ENCODE measurements at regions not wholly inside any gene's neighbourhood (a gene's known extent, or its start where the extent isn't known, plus 50 kb on each side); places are given as distances from the start of the nearest gene placed in this dataset.

GRCh38 chr18:1983746-1984515, 587.4 kb downstream of the METTL4 start:
- no peak for DNase-seq

DNA sequence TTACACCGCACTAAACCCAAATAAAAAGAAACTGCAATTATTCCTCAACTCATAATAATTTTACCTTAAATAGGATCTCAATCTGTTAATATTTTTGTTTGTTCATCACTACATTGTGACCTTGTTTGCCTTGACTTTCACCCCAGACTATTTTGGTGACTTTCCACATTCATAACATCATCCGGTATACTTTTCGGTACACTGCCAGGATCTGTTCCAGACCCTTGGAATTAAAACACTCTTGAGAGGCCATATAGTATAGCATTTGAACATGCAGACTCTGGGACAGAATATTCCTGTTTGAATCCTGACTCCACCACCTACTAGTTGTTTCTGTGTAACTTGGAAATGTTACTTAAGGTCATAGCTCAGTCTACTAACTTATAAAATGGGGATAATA, 577.4 kb downstream of the METTL4 start:
- DNase-seq, result no peak

- DNase-seq, result no peak
Observed at GRCh38 chr18:1994471-1994870, 576.8 kb downstream of the METTL4 start.

GRCh38 chr18:1995041-1995612, 576.2 kb downstream of the METTL4 start:
- no peak for DNase-seq

DNA sequence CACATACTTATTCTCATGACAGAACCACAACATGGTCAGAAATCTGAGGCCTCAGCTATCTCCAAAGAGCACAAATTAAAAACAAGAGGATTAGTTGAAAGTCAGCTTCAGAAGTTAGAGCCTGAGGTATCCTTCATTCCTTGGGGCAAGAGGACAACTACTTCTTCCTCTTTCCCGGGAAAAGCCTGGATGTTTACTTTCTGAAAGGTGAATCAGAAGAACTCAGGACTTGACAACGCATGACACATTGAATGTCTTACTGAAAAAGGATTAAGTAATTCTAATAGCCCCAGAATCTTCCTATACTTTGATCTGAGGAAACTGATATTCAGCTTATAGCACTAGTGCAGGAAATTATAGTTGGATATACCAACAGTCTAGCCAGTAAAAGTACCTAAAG, 573.2 kb downstream of the METTL4 start:
- no peak for DNase-seq

DNA sequence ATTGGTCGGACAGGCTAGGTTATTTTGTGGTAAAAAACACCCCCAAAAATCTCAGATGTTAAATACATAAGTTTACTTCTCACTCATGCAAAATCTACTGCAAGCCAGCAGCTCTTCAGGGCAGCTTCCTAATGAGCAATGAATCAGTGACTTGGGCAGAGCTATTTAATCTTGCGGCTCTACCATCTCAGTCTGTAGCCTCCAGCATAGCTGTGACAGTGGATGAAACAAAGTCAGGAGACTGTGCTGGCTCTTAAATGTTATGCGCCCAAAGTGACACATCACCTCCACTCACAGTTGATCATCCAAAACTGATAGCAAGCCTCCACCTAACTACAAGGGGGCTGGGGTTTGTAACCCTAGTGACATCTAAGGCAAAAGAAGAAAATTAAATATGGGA, 571.9 kb downstream of the METTL4 start:
- no peak for DNase-seq

DNA sequence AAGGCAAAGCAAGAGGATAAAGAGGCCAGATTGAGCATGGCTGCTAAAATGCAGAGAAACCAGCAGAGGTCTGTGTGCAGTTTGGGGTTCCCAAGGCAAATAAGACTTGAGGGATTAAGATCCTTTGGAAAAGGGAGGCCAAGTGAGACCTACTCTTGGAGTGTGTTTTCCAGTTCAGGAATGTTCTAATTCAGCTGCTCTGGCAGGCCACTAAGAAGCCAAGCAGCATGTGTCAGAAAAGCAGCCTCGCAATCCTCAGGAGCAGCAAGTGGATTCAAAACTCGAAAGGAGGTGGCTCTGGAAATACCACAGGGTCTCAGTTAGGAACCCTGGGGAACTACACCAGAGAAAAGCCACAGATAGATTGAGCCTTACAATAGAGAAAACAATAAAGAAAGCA, 569.2 kb downstream of the METTL4 start:
- DNase-seq, result no peak

- DNase-seq, result no peak
Observed at GRCh38 chr18:2002604-2003003, 568.7 kb downstream of the METTL4 start.

DNA sequence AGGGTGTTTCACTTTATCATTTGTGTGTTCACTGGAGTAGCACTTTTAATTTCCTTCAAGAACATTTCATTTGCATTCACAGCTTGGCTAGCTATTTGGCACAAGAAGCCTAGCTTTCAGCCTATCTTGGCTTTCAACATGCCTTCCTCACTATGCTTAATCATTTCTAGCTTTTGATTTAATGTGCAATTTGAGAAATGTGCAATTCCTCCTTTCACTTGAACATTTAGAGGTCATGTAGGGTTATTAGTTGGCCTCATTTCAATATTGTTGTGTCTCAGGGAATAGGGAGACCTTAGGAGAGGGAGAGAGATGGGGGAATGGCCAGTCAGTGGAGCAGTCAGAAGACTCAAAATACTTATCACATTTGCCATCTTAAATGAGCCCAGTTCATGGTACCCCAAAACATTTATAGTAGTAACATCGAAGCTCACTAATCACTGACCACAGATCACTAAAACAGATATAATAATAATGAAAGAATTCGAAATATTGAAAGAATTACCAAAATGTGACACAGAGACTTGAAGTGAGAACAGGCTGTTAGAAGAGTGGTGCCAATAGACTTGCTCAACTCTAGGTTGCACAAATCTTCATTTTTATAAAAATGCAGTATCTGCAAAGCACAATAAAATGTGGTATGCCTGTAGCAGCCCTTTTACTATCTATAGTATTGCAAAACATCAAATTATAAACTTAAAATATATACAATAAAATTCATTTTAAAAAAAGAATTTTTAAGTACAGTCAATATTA, 561.2 kb downstream of the METTL4 start:
- DNase-seq, result no peak

GRCh38 chr18:2027016-2027415, 544.3 kb downstream of the METTL4 start:
- DNase-seq, result no peak

- no peak for DNase-seq
Observed at GRCh38 chr18:2027756-2028155, 543.5 kb downstream of the METTL4 start.

DNA sequence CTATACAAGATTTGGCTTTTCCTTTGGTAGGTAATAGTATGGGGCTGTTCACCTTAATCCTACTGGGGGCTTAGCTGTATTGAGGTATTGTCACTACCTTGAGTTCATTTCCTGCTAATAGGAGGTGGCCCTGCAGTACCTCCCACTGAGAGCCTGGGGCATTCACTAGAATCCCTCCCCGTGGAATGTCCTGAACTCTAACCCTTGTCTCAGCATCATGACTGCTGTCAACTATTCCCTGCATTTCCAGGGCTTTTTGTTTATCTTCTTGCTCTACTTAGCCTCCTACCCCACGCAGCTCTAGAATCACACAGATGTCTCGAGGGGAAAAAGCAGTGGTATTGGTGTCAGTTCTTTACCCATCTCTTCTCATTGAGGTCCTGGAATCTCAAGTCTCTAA, 542.3 kb downstream of the METTL4 start:
- DNase-seq, result no peak

GRCh38 chr18:2030647-2031046, 540.7 kb downstream of the METTL4 start:
- no peak for DNase-seq

DNA sequence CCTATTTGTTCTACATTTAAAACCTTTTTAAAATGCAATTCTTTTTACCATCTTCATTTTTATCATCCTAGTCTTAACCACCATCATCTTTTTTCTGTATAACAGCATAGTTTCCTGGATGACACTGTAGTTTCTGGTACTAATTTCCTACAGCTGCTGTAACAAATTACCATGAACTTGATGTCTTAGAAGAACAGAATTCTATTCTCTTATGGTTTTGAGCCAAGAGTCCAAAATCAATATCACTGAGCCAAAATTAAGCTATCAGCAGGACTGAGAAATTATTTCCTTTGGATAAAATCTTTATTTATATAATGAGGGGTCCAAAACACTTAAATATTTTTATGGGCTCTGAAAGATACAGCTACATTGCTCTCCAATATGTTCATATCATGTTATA, 539.3 kb downstream of the METTL4 start:
- no peak for DNase-seq

GRCh38 chr18:2035056-2035455, 536.2 kb downstream of the METTL4 start:
- DNase-seq, result no peak

- no peak for DNase-seq
Observed at GRCh38 chr18:2036086-2036485, 535.2 kb downstream of the METTL4 start.

DNA sequence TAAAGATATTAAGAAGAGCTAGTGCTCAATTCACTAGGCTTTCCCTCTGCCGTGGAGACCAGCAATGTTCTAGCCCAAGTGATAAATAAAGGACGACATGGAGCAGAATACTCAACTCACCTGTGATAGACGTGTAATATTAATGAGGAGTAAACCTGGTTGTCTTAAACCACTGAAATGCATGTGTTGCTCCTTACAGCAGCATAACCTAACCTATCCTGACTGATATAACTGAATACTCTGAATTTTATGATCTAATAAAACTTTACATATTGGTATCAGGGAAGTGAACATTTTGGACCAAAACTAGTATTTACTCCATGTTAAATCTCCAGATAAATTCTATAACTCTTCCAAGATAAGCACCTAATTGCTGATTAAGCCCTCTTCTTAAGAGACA, 531.0 kb downstream of the METTL4 start:
- no peak for DNase-seq

GRCh38 chr18:2049986-2050385, 521.3 kb downstream of the METTL4 start:
- DNase-seq, result no peak

- DNase-seq, result no peak
Observed at GRCh38 chr18:2050702-2051201, 520.6 kb downstream of the METTL4 start.

DNA sequence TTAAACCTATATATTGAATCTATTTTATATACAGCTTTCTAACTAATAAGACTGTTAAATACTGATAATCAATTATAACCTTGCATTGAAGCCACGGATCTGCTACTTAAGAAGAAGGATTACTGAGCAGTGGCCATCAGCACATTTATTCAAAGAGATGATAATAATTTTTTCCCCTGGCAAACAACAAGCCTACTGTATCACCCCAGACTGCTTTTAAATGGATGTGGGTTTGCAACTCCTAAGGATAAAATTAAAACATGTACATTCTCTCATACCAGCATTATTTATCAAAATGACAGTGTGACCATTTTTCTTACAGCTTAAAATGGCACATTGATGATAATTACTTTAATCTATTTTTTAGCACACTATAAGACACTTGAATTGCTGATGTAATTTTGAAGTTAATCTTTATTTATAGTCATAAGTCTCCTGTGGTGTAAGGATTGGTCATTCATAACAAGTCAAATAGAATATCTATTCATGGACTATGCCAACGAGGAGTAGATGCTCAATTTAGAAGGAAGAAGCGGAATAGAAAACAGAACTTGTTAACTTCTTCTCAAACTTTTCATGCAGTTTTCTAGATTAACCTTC, 517.7 kb downstream of the METTL4 start:
- DNase-seq, result no peak

DNA sequence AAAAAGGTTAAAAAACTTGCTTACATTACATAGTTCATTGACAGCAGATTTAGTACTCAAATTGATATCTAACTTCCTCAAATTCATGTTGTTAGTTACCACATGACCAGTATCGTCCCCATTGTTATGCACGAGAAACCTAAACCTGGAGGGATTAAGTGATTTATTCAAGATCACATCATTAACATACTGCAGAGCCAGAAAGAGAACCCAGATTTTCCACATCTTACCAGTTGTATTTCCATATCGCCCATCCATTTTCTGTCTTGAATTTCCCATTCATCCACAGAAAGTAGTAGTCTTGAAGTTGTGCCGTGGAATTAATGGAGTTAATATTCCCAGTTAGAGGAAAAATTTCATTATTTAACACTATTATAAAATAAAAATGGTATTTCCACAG, 512.0 kb downstream of the METTL4 start:
- no peak for DNase-seq

DNA sequence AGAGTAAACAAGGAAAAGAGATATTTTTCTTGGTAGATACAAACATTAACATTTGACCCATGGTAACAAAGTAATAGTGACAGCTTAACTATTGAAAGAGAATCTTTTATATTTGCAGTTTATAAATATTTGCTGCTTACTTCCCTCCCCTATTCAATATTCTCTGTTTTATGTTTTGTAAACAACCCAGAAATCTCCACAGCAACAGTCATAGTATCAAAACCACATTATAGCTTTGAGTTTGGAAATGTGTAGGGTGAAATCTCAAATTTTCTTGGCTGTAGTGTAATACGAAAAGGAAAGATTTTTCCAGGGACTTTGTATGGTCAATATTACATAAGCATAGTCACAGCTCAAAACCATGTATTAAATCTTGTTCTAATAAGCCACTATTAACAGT, 511.2 kb downstream of the METTL4 start:
- no peak for DNase-seq

GRCh38 chr18:2070631-2071030, 500.7 kb downstream of the METTL4 start:
- no peak for DNase-seq

DNA sequence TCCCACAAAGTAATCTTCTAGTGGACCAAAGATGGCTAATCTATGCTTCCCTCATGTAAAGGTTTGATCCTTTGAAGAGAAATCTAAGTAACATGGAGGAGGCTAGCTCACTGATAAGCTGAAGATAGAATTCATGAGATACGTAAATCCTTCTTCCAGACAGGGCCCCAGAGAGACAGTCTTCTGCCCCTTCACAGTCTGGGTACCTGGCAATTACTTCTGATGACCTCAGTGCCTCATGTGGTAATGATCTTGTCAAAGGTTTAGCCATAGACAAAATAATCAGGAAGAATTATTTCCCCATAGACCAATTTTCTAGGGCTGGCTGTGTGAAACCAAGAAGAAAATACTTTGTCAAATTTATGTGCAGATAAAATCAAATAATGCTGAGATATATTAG, 495.8 kb downstream of the METTL4 start:
- DNase-seq, result no peak
